Inflammatory macrophage (primary cell): ENCODE measurements at regions not wholly inside any gene's neighbourhood (a gene's known extent, or its start where the extent isn't known, plus 50 kb on each side); places are given as distances from the start of the nearest gene placed in this dataset.
"Not testable (repeated sequence)": the region's sequence is repeated elsewhere in the genome, so short reads cannot be mapped to it uniquely, and the experiment has no call there.

Experiments
- DNase-seq, 2 donors: peaks; one replicate each; pipeline ENCODE4 v3.0.0-alpha.2; 2020 to 2022

- not testable (repeated sequence) for DNase-seq
Observed at GRCh38 chr10:64120301-64120980, 599.2 kb downstream of the REEP3 start.

- no peak for DNase-seq
Observed at GRCh38 chr10:64130152-64130551, 609.0 kb downstream of the REEP3 start.

- DNase-seq, result no peak
Observed at GRCh38 chr10:64134676-64135075, 613.5 kb downstream of the REEP3 start.

GRCh38 chr10:64142395-64142794 lies 621.2 kb downstream of the REEP3 start:
- DNase-seq, result no peak

GRCh38 chr10:64148607-64149006 lies 627.4 kb downstream of the REEP3 start:
- no peak for DNase-seq

- no peak for DNase-seq
Observed at GRCh38 chr10:64156166-64156565, 635.0 kb downstream of the REEP3 start.

- no peak for DNase-seq
Observed at GRCh38 chr10:64158551-64158950, 637.4 kb downstream of the REEP3 start.

- DNase-seq, result no peak
Observed at GRCh38 chr10:64159910-64160872, 639.0 kb downstream of the REEP3 start.

- DNase-seq, result no peak
Observed at GRCh38 chr10:64170791-64171190, 649.6 kb downstream of the REEP3 start.

- no peak for DNase-seq
Observed at GRCh38 chr10:64173826-64174225, 652.6 kb downstream of the REEP3 start.

GRCh38 chr10:64174666-64175255 lies 653.6 kb downstream of the REEP3 start:
- DNase-seq, result no peak

GRCh38 chr10:64175271-64175962 lies 654.2 kb downstream of the REEP3 start:
- no peak for DNase-seq

- DNase-seq, result no peak
Observed at GRCh38 chr10:64182671-64183070, 661.5 kb downstream of the REEP3 start.

GRCh38 chr10:64191286-64191685 lies 670.1 kb downstream of the REEP3 start:
- DNase-seq, result no peak

GRCh38 chr10:64196638-64197315 lies 675.6 kb downstream of the REEP3 start:
- no peak for DNase-seq

GRCh38 chr10:64201936-64202335 lies 680.7 kb downstream of the REEP3 start:
- no peak for DNase-seq

- DNase-seq, result not testable (repeated sequence)
Observed at GRCh38 chr10:64204504-64204903, 683.3 kb downstream of the REEP3 start.

- no peak for DNase-seq
Observed at GRCh38 chr10:64206409-64206808, 685.2 kb downstream of the REEP3 start.

- DNase-seq, result no peak
Observed at GRCh38 chr10:64209561-64209960, 688.4 kb downstream of the REEP3 start.

GRCh38 chr10:64210211-64210610 lies 689.0 kb downstream of the REEP3 start:
- DNase-seq, result no peak

GRCh38 chr10:64211466-64211865 lies 690.3 kb downstream of the REEP3 start:
- DNase-seq, result no peak

- DNase-seq, result no peak
Observed at GRCh38 chr10:64215088-64215487, 693.9 kb downstream of the REEP3 start.
